Right kidney (tissue), 1 donor: ENCODE measurements at regions not wholly inside any gene's neighbourhood (a gene's known extent, or its start where the extent isn't known, plus 50 kb on each side); places are given as distances from the start of the nearest gene placed in this dataset.

Experiments
- DNase-seq: peaks from one replicate; pipeline ENCODE4 v3.0.0-alpha.2; 2016

DNA sequence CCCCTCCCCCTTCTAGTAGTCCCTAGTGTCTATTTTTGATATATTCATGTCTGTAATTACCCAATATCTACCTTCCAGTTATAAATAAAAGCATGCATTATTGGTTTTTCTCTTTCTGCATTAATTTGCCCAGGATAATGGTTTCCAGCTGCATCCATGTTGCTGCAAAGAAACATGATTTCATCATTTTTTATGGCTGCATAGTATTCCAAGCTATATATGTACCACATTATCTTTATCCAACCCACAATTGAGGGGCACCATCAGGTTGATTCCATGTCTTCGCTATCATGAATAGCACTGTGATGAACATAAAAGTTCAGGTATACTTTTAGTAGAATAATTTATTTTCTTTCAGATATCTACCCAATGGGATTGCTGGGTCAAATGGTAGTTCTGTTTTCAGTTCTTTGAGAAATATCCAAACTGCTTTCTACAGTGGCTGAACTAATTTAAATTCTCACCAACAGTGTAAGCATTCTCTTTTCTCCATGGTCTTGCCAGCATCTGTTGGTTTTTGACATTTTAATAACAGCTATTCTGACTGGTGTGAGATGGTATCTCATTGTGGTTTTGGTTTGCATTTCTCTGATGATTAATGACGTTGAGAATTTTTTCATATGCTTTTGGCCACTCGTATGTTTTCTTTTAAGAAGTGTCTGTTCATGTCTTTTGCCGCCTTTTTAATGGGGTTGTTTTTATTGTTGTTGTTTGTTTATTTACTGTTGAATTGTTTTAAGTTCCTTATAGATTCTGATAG is 746.1 kb upstream of the MEF2C start:
- no peak for DNase-seq

DNA sequence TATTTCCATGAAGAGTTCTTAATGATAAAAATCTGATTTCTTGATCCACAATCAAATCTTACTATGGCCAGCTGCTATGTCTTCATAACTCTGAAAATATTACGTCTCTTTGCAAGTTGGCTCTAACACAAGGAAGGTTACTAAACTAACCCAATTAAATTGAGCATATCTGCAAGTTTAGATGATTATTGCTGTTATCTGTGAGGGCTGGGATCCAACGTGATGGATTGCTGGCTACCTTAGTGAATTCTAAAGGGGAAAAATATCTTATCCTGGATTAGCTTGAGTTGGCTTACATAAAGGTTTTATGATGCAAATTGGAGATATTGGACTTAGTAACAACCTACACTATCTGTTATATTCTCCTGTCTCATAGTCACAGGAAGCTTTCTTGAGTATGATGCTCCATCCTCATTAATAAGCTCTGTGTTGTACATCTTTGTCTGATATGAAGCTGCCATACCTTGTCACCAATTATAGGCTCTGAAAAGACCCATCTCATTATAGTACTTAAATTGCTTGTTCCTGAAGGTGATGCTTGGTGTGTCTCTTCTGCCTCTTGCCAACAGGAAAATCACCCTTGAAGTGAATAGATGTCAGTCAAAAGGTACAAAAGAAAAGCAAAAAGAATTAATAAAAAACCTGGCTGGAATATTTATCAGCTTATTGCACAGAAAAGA is 733.0 kb upstream of the MEF2C start:
- DNase-seq: no peak

DNA sequence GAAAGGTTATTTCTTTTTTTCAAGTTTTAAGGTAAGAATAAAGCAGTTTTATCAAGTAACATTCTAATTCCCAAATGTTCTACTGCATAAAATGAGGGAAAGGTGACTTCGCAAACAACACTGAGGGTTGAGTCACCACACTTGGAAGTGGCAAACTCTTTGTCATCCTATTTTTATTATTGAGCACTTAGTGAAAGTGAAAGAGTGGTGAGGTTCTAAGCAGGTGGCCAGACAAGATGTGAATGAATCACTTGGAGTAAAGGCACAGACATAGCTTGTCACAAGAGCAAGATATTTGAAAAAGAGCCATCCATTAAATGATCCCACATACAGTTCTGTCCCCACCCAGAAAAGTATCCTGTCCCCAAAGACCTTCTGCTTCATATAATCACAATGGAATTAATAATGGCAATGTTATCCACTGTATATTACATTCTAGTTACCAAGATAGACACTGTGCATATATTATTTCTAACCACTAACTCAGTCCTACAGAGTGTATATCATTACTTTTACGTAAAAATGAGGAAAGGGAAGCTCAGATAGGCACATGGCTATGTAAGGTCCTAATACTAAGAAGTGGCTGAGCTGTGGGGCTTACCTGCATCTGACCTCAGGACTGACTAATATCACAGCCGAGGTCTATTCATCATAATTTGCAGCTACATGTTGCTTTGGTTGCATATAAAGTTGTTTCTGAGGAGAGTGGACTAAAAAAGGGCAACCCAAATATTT is 730.4 kb upstream of the MEF2C start:
- DNase-seq: no peak

DNA sequence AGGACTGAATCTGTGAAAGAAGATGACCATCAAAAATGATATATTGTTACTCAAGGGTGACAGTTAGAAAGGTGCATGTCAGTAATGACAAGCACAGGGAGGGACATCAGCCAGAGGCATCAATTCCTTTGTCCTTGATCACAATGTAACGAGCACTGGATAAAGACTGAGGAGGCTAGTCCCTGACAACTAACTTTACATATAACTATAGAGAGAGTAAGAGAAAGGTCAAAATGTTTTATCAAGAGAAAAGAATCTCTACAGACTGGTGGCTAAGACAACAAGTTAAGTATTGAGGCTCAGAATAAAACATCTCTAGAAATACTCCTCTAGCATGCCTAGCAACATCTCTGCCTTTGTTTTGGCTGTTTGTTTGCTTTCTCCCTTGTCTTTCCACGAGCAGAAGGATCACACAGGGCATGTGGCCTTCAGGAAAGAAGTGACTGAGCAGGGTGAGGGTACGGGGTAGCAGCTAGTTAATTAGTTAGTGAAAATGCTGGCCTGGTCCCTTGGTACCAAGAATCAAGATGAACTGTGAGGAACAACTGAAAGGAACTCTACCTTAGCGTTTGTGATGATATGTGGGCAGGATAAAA is 724.1 kb upstream of the MEF2C start:
- DNase-seq: no peak

DNA sequence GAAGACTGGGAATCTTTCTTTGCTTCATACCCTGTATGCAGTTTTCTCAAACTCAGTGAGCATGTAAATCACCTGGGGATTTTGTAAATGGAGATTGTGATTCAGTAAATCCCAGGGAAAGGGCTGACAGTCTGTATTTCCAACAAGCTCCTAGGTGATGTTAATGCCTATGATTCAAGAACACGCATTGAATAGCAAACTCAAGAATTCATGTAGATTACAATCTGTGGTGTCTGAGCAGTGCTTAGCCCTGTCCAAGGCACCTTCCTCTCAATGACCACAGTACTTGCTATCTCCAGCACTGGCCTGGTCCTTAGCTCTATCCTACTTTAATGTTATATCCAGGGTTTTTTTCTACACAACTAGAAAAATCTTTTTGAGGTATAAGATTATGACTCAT is 721.4 kb upstream of the MEF2C start:
- no peak for DNase-seq

DNA sequence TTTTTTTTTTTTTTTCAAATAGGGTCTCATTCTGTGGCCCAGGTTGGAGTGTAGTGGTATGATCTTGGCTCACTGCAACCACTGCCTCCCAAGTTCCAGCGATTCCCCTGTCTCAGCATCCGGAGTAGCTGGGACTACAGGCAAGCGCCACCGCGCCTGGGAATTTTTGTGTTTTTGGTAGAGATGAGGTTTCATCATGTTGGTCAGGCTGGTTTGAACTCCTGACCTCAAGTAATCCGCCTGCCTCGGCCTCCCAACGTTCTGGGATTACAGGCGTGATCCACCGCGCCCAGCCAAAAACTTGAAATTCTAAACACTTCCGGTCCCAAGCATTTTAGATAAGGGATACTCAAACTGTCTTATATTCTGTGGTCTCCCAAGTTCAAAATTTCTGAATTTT is 718.9 kb upstream of the MEF2C start:
- no peak for DNase-seq

DNA sequence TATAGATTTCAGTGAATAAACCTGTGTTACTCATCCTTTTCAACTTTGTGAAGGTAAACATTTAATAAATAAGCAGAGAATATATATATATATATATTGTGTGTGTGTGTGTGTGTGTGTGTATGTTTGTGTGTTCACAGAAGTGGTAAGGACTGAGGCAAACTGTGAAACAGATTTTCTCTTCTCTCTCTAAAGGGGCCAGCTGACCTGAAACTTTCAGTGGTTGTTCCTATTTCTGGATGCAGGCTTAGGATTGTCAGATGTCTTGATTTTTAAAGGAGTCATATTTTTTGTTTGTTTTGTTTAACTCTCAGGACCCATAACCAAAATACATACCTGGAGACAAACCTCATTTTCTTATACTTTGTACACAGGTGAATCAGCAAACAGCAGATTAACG is 714.9 kb upstream of the MEF2C start:
- no peak for DNase-seq

DNA sequence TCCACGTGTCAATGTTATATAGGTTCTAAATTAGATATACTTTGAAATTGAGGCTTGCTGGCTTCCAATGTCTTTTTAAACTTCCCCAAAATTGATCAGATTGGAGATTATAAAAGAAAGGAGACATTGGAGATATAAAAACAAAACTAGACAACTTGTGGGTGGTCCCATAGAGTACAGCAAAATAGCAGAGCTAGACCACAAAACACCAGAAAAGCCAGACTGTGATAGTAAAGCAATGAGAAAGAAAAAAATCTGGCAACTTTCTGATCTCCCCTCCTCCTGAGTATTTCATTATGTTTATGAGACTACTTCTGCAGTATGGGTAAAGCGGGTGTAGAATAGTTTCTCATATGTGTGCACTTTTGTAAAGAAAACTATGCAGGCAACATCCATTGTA is 713.8 kb upstream of the MEF2C start:
- no peak for DNase-seq

DNA sequence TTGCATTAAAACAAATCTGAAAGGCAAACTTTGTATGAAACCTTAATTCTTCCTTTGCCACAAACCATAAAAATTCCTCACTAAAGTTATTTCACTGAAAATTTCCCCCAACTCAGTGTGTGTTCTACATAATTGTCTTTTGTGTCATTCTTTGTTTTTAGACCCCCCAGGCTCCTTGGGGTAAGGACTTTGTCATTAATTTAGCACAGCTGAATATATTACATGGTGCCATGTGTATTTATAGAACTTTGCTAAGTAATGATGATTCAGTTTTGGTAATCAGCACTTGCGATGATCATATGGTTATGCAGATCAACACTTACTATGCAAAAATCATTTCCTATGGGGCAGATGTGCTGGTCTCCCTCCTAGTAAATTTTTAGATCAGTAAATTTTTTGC is 712.1 kb upstream of the MEF2C start:
- DNase-seq: no peak

DNA sequence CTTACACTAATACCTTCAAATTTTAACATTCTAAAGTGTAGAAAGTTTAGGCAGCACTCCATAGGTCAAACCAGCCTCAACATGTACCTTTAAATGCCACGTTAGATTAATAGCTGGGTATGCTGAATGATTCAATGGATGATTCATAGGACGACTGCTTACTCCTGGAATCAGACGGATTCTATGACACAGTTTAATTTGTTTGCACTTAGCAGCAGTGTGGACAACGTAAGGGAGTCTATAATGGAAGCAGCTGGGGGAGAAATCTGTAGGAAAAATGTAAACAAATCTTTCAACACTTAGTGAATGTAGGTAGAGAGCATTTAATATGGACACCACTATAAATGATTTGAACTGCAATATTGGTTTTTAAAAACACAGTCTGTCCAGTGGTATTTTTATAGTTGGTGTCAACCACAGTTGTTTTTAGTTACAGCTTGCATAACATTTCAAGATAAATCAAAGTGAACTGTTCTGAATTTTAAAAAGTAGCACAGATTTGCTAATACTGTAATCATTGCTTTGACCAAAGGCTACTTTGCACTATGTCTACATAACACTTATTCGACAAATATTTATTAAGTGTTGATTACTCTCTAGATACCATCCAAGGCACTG is 701.5 kb upstream of the MEF2C start:
- DNase-seq: no peak

DNA sequence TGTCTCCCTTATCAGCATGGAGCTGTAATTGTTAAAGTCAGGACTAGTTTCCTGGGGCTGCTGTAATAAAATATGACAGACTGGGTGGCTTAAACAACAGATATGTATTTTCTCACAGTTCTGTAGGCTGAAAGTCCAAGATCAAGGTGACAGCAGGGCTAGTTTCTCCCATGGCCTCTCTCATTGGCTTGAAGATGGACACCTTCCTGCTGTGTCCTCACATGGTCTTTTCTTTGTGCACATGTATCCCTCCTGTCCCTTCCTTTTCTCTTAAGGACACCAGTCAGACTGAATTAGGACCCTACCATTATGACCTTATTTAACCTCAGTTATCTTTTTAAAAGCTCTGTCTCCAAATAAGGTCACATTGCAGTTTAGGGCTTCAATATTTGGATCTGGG is 700.5 kb upstream of the MEF2C start:
- no peak for DNase-seq

DNA sequence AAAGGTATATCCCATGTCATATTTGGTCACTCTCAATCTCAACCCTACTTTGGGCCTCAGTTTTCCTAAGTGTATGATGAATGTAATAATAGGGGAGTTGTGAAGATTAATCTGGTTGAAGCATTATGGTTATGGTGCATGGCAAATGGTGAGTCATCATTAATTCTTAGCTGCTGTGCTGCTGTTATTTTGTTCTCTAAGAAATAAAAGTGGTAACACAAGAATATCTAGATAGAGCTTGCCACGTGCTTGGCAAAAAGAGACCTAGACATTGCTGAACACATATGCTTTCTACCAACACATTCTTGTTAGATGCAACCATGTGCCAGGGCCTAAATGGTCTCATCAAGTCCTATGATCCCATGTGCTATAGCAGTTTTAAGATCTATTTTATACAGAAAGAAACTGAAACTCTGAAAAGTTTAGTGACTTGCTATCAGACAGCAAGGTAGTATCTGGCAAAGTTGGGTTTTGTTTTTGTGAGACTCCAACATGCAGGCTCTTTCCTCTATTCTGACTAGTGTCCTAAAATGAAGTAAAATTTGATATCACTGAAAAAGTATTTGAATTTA is 699.9 kb upstream of the MEF2C start:
- no peak for DNase-seq

DNA sequence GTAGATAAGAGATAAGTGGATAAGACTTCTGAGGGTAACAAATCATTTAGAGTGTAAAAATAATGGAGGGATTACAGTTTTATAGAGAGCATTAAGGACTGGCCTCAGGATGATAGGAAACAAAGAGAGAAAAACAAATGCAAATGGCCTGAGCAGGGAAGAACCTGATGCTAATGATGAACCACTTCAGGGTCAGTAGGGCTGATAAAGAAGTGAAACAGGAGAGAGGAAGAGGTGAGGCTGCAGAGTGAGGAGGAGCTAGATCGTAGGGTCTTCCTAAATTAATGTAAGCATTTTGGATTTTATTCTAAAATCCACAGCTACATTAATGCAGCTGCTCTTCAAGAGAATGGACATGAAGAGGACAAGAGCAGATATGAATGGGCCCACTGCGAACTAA is 698.0 kb upstream of the MEF2C start:
- no peak for DNase-seq

DNA sequence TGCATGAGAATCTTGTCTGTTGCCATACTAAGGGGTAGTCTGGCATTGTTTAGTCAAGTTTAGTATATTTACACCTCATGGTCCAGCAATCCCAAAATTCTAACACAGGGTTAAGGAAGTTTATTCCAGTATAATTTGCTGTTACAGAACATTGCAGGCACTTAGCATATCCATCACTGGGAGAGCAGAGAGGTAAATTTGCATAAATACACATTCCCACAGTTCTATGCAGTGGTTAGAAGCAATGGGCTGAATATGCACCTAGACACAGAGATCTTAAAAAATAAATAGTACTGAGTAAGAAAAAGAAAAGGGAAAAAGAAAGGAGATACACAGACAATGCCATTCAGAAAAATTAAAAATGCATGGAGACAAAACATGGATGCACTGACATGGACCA is 692.3 kb upstream of the MEF2C start:
- no peak for DNase-seq

DNA sequence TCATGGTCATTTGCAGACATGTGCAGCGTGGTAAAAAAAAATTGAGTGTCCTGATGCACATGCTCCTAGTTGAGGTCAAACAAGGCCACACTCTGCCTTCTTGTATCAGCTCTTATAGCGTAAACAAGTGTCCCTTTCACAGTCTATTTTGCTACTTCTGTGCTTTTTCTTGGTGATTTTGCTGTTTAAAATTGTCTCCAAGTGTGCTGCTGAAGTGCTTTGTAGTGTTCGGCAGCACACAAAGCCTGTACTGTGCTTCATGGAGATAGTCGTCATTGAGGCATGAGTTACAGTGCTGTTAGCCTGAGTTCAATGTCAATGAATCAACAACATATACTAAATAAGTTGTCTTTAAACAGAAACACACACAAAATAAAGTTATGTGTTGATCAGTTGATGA is 690.4 kb upstream of the MEF2C start:
- no peak for DNase-seq

DNA sequence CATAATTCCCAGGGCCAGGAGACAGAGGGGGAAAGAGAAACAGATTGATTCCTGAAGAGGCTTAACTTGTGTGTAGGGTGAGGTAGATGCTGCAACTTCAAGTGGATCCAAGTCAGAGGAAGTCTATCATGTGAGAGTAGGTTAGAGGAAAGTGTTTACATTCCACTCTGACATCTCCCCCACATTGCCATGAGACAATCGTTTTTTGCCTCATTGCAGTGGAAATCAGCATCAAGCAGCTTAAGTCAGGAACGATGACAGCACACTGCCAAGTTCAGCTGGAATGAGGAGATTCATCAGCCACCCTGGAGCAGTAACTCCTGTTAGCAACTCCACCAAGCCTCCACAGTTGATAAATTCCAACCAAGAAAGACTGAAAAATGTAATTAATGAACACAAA is 689.7 kb upstream of the MEF2C start:
- no peak for DNase-seq

DNA sequence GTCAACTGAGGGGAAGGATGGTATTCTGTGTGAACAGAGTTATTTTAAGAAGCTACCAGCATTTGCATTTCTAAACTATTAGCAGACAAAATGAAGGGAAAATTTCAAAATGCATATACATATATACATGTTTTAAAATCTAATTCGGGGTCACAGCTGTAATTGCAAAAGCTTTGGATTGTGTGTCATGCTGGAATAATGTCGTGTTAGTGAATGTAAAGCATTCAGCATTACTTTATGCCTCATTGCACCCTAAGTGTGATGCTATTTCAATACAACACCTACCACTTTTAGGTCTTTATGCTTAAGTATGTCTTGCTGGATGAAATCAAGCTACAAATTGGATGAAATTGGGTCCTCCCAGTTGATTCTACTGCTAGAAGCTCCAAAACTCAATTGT is 687.6 kb upstream of the MEF2C start:
- DNase-seq: no peak

DNA sequence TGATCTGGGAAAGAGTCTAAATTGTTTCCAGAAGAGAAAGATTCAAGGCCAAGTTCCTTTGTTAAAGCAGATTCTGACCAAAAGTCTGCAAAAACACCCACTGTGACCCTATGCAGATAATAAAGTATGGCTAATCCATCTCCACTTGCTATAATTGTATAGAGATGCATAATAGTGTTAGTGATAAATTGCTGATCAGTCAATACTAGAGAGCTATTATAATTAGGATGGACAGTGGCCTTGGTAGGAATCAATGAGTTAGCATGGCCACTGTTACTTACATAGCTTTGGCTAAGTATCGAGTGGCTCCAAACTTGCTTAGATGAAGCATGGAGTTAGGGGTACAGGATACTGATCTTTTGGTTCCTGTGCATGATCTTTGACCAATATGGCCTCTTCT is 683.4 kb upstream of the MEF2C start:
- no peak for DNase-seq

DNA sequence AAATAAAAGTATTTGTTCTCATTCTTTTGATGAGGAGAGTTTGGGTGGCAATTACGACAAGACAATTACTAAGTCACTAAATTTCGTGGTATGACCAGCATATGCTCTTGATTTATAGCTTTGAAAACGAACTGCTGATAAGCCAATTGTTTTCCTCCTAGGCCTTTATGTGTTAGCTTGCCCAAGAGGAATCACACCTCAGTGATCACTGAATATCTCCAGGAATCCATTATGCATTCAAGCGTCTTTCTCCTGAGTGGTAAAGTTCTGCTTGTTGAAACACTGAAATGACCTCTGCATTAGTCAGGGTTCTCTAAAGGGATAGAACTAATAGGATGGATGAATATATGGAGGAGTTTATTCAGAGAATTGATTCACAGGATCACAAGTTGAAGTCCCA is 677.7 kb upstream of the MEF2C start:
- no peak for DNase-seq

DNA sequence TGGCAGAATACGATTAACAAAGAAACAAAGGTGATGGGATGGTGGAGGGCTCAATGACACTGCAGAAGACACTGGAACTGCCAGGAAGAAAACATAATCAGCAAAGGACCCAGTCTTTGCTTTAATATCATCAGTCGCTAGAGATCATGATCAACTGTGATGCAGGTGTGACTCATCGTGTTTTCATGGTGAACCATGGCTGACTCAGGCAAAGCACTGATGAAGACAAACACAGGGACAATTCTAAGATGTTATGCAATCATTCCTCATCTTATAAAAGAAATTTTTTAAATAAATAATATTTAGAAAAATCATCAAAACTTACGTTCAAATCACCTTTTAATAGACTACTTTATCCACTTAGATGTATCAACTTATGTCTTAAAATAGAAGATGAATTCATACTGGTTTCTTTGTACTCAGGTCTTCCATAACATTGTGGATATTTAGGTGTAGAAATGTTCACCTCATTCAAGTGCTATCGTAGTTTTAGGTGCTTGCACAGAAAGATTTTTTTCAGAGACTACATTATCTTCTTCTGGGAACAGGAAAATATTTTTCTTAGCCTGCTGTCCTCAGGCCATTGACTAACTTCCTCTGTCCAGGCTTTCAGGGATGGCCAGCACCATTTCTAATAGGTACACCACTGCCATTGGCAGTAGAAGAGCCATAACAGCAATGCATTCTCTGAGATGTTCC is 673.4 kb upstream of the MEF2C start:
- no peak for DNase-seq

DNA sequence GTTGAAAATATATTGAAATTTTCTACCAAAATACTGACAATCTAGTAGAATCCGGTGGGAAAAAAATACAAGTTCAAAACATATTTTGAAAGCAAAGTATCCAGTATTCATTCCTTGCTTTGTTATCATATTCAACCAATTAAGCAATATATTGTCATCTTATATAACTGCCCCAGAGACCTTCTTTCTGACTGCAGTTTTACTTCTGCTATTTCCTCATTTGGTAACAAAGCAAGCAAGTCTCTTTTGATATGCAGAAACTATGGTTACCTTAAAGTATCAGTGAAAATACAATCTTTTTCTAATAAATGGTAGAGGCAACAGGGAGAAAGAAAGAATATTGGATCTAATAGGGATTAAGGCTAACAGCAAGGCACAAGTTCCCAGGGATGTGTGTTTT is 663.7 kb upstream of the MEF2C start:
- DNase-seq: no peak

DNA sequence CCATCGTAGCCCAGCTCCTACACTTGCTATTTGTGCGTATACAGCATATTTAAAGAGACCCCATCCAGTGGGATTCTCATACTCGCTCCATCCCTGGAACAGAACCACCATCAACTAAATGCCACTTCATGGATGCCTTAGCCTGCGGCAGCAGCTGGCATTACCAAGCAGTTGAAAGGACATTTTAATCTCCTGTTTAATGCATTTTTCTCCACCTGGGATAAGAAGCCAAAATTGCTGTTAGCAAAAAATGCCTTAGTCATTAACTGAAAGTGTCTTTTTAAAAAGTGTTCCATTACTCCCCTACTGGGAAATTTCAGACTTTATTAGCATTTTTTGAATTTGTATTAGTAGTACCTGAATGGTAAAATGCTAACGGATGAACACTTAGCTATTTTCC is 662.6 kb upstream of the MEF2C start:
- no peak for DNase-seq
